ENCODE measurements at regions not wholly inside any gene's neighbourhood (a gene's known extent, or its start where the extent isn't known, plus 50 kb on each side); places are given as distances from the start of the nearest gene placed in this dataset.
A peak's percentile ranks its signal among the peaks of the same experiment; 100 is the strongest.

DNA sequence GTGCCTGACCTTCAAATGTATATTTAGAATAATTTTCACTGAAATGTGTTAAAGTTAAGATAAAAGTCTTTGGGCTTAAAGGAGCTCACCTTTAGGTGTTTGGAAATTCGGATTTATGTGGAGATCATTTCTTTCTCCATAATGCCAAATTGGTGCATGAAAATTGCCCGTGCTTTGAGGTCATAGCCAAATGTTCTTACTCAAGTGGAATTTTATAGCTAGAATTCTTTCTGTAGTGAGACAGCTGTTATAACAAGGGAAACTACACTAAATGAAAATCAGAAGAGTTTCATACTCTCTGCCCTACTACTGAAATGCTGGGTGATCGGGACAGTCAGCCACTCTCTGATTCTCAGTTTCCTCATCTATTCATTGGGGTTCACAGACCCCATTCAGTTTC, 89.5 kb upstream of the DBX1 start:
- Histone ChIP-seq H3K27me3 (replicated peaks; ENCODE audit: insufficient read depth, low read length) (no peaks in the 10 kb centered on the region), H3K4me2 (ENCODE audit: low read depth, low read length) (peak overlapping the region; percentile 32; the same call in 1 of the 2 replicates), H3K4me3 (ENCODE audit: low read length) (no peak overlapping the region), H3K9me3 (replicated peaks; ENCODE audit: insufficient read depth, low read length) (no peaks in the 10 kb centered on the region), H3K9me2 (replicated peaks; ENCODE audit: insufficient read depth, low read length) (no peaks in the 10 kb centered on the region), H3F3A (ENCODE audit: insufficient read depth, low read length) (peaks cover 11% of the 10 kb centered on the region), H3K79me2 (ENCODE audit: low read length) (no peaks in the 10 kb centered on the region), H4K20me1 (ENCODE audit: insufficient read depth, low read length) (no peaks in the 10 kb centered on the region), H3K9ac (ENCODE audit: low read length) (no peak overlapping the region), H3K27ac (ENCODE audit: low read length) (peak overlapping the region; percentile 6; the same call in 1 of the 2 replicates), H3K36me3 (replicated peaks; ENCODE audit: insufficient read depth, low read length) (no peaks in the 10 kb centered on the region), H2AFZ (ENCODE audit: low read length) (no peak overlapping the region), H3K4me1 (ENCODE audit: low read length) (peaks cover 44% of the 10 kb centered on the region)
- TF ChIP-seq EZH2 (optimal IDR thresholded peaks at IDR 0.05; ENCODE audit: low read depth, low read length) (no peak), EZH2phosphoT487 (IDR thresholded peaks at IDR 0.05; ENCODE audit: low read length) (no peak)
- TF ChIP-seq, protein P1, sequence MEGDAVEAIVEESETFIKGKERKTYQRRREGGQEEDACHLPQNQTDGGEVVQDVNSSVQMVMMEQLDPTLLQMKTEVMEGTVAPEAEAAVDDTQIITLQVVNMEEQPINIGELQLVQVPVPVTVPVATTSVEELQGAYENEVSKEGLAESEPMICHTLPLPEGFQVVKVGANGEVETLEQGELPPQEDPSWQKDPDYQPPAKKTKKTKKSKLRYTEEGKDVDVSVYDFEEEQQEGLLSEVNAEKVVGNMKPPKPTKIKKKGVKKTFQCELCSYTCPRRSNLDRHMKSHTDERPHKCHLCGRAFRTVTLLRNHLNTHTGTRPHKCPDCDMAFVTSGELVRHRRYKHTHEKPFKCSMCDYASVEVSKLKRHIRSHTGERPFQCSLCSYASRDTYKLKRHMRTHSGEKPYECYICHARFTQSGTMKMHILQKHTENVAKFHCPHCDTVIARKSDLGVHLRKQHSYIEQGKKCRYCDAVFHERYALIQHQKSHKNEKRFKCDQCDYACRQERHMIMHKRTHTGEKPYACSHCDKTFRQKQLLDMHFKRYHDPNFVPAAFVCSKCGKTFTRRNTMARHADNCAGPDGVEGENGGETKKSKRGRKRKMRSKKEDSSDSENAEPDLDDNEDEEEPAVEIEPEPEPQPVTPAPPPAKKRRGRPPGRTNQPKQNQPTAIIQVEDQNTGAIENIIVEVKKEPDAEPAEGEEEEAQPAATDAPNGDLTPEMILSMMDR (IDR thresholded peaks at IDR 0.05; ENCODE audit: low read length), result no peak
- peak; percentile 17 for DNase-seq

DNA sequence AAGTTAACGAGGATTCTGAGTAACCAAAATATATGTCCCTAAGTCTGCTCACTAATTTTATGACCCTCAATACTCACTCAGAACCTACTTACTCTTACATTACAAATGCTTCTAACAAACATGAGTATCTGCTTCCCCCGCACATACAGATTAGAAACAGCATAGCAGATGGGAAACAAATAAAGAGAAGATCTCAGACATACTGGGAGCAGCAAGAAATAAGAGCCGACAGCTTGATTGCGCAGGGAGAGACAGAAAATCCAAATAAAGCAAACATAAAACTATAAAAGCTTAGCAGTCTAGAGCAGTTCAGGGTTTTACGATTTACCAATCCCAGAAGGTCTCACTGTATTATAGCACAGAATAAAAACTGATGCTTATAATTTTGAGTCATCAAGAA, 89.1 kb upstream of the DBX1 start:
- peaks cover 11% of the 10 kb centered on the region for H3F3A ChIP-seq (ENCODE audit: insufficient read depth, low read length)
- peak overlapping the region; percentile 32; the same call in 1 of the 2 replicates for H3K4me2 ChIP-seq (ENCODE audit: low read depth, low read length)
- H3K9ac ChIP-seq (ENCODE audit: low read length), result no peak overlapping the region
- no peaks in the 10 kb centered on the region for H3K27me3 ChIP-seq (replicated peaks; ENCODE audit: insufficient read depth, low read length)
- no peak for DNase-seq
- H4K20me1 ChIP-seq (ENCODE audit: insufficient read depth, low read length), result no peaks in the 10 kb centered on the region
- no peak overlapping the region for H2AFZ ChIP-seq (ENCODE audit: low read length)
- H3K9me3 ChIP-seq (replicated peaks; ENCODE audit: insufficient read depth, low read length), result no peaks in the 10 kb centered on the region
- no peak overlapping the region for H3K4me3 ChIP-seq (ENCODE audit: low read length)
- H3K79me2 ChIP-seq (ENCODE audit: low read length), result no peaks in the 10 kb centered on the region
- no peak for TF ChIP-seq EZH2phosphoT487 (IDR thresholded peaks at IDR 0.05; ENCODE audit: low read length)
- TF ChIP-seq EZH2 (optimal IDR thresholded peaks at IDR 0.05; ENCODE audit: low read depth, low read length), result no peak
- TF ChIP-seq, protein P1 (IDR thresholded peaks at IDR 0.05; ENCODE audit: low read length), result no peak
- no peaks in the 10 kb centered on the region for H3K9me2 ChIP-seq (replicated peaks; ENCODE audit: insufficient read depth, low read length)
- H3K4me1 ChIP-seq (ENCODE audit: low read length), result peaks cover 40% of the 10 kb centered on the region
- H3K36me3 ChIP-seq (replicated peaks; ENCODE audit: insufficient read depth, low read length), result no peaks in the 10 kb centered on the region
- H3K27ac ChIP-seq (ENCODE audit: low read length), result no peak overlapping the region

DNA sequence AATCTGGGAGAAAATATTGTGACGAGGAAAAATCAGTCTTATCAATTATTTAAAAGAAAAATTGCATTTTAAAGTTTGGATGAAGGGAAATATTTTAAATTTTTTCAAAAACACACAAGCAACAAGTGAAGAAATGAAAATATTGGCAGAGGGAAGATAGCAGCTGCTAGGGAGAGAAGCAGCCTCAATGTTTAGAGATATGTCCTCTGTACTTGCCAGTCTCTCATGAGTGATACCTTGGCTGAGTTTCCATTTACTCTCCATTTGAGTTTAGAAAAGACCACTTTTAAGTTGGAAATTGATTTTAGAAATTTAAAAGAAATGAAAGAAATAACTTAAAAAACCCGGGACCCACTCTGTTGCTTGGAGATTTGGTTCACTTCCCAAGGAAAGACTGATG, 88.6 kb upstream of the DBX1 start:
- H3K9me2 ChIP-seq (replicated peaks; ENCODE audit: insufficient read depth, low read length), result no peaks in the 10 kb centered on the region
- no peak for TF ChIP-seq EZH2phosphoT487 (IDR thresholded peaks at IDR 0.05; ENCODE audit: low read length)
- TF ChIP-seq, protein P1 (IDR thresholded peaks at IDR 0.05; ENCODE audit: low read length), result no peak
- no peak for TF ChIP-seq EZH2 (optimal IDR thresholded peaks at IDR 0.05; ENCODE audit: low read depth, low read length)
- no peaks in the 10 kb centered on the region for H3K36me3 ChIP-seq (replicated peaks; ENCODE audit: insufficient read depth, low read length)
- H2AFZ ChIP-seq (ENCODE audit: low read length), result no peak overlapping the region
- no peak for DNase-seq
- no peaks in the 10 kb centered on the region for H4K20me1 ChIP-seq (ENCODE audit: insufficient read depth, low read length)
- no peak overlapping the region for H3K9ac ChIP-seq (ENCODE audit: low read length)
- peaks cover 35% of the 10 kb centered on the region for H3K4me1 ChIP-seq (ENCODE audit: low read length)
- H3K4me3 ChIP-seq (ENCODE audit: low read length), result no peak overlapping the region
- H3K27ac ChIP-seq (ENCODE audit: low read length), result no peak overlapping the region
- no peak overlapping the region for H3K4me2 ChIP-seq (ENCODE audit: low read depth, low read length)
- peaks cover 11% of the 10 kb centered on the region for H3F3A ChIP-seq (ENCODE audit: insufficient read depth, low read length)
- H3K79me2 ChIP-seq (ENCODE audit: low read length), result no peaks in the 10 kb centered on the region
- H3K9me3 ChIP-seq (replicated peaks; ENCODE audit: insufficient read depth, low read length), result no peaks in the 10 kb centered on the region
- H3K27me3 ChIP-seq (replicated peaks; ENCODE audit: insufficient read depth, low read length), result no peaks in the 10 kb centered on the region

Measured in MM.1S (cell line).